K562 (cell line): ENCODE measurements at regions not wholly inside any gene's neighbourhood (a gene's known extent, or its start where the extent isn't known, plus 50 kb on each side); places are given as distances from the start of the nearest gene placed in this dataset.
"Not testable (repeated sequence)": the region's sequence is repeated elsewhere in the genome, so short reads cannot be mapped to it uniquely, and the experiment has no call there.

Experiments
- CEBPB ChIP-seq: fragments of 450-650 bp; IDR thresholded peaks from 2 replicates; pipeline ENCODE4 v1.6.1; 2016; ENCODE audit warnings: missing genetic modification characterization, missing compliant biosample characterization
- EGR1 ChIP-seq: fragments of 450-650 bp; conservative IDR thresholded peaks from 2 replicates; pipeline ENCODE4 v1.6.1; 2017; ENCODE audit warnings: mild to moderate bottlenecking
- JUNB ChIP-seq: fragments of 450-650 bp; formaldehyde crosslinking; conservative IDR thresholded peaks from 2 replicates; pipeline ENCODE4 v1.4.0; 2020; ENCODE audit warnings: mild to moderate bottlenecking
- POLR2AphosphoS5 ChIP-seq: IDR thresholded peaks from 2 replicates; pipeline ENCODE4 v1.6.1; 2011; ENCODE audit warnings: mild to moderate bottlenecking, low read depth, low read length, moderate library complexity; ENCODE audit not compliant: control insufficient read depth, insufficient read depth
- ZNF699 ChIP-seq: fragments of 250-450 bp; sonication (Bioruptor Pico); IDR thresholded peaks from 2 replicates; pipeline ENCODE4 v1.8.0; 2021; ENCODE audit warnings: mild to moderate bottlenecking, moderate library complexity; ENCODE audit not compliant: insufficient replicate concordance
- TF ChIP-seq, protein P1 (sequence below), 3 experiments: IDR thresholded peaks in 2 of 3; conservative IDR thresholded peaks in 1 of 3; 2 replicates each; pipeline ENCODE4 v1.5.1; 2011 to 2012; ENCODE audit warnings: low read length in 3 of 3, mild to moderate bottlenecking in 3 of 3, control low read depth in 2 of 3, improper control_type of control experiment in 1 of 3, inconsistent platforms in 1 of 3, low read depth in 1 of 3, mixed read lengths in 1 of 3, moderate library complexity in 1 of 3; ENCODE audit not compliant: insufficient read depth in 2 of 3

DNA sequence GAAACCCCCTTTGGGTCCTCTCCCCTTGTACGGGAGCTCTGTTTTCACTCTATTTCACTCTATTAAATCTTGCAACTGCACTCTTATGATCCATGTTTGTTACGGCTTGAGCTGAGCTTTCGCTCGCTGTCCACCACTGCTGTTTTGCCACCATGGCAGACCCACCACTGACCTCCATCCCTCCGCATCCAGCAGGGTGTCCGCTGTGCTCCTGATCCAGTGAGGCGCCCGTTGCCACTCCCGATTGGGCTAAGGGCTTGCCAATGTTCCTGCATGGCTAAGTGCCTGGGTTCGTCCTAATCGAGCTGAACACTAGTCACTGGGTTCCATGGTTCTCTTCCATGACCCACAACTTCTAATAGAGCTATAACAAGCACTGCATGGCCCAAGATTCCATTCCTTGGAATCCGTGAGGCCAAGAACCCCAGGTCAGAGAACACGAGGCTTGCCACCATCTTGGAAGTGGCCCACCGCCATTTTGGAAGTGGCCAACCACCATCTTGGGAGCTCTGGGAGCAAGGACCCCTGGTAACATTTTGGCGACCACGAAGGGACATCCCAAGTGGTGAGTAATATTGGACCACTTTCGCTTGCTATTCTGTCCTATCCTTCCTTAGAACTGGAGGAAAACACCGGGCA lies 197.9 kb downstream of the PYDC2 start:
- TF ChIP-seq ZNF699 (CRISPR knock-in tag); JUNB (CRISPR knock-in tag); POLR2AphosphoS5; CEBPB (tag); EGR1: not testable (repeated sequence)
- TF ChIP-seq, protein P1, sequence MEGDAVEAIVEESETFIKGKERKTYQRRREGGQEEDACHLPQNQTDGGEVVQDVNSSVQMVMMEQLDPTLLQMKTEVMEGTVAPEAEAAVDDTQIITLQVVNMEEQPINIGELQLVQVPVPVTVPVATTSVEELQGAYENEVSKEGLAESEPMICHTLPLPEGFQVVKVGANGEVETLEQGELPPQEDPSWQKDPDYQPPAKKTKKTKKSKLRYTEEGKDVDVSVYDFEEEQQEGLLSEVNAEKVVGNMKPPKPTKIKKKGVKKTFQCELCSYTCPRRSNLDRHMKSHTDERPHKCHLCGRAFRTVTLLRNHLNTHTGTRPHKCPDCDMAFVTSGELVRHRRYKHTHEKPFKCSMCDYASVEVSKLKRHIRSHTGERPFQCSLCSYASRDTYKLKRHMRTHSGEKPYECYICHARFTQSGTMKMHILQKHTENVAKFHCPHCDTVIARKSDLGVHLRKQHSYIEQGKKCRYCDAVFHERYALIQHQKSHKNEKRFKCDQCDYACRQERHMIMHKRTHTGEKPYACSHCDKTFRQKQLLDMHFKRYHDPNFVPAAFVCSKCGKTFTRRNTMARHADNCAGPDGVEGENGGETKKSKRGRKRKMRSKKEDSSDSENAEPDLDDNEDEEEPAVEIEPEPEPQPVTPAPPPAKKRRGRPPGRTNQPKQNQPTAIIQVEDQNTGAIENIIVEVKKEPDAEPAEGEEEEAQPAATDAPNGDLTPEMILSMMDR (IDR thresholded peaks at IDR 0.05 in 2 of 3, conservative IDR thresholded peaks at IDR 0.05 in 1 of 3; ENCODE audit: insufficient read depth in 2 of 3, low read depth in 1 of 3, low read length in 3 of 3) = not testable (repeated sequence)
